ENCODE measurements at regions not wholly inside any gene's neighbourhood (a gene's known extent, or its start where the extent isn't known, plus 50 kb on each side); places are given as distances from the start of the nearest gene placed in this dataset.

DNA sequence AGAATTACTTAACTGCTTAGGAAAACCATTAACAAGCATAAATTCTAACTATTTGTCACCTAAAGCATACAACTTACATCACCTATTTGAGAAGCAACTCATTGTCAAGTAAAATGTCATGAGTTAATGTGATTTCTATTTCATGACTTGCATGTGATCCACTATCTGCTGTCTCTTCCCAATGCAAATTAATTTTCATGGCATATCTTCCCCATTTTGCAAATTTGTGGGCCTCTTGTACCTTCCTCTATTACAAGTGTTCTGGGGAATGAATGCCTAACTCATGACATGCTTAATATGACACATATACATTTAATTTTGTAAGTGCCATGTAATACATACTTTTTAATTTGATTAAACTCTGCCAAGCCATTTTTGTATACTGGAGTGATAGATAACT, 81.1 kb upstream of the EDNRB start:
- Histone ChIP-seq H3K18ac (ENCODE audit: low read length) (no peak overlapping the region), H4K12ac (ENCODE audit: low read depth, low read length) (no peak overlapping the region), H3K9ac (ENCODE audit: low read length) (no peak overlapping the region), H3K36me3 (ENCODE audit: control insufficient read depth in 1 of 2, insufficient read depth in 2 of 2, low read length in 2 of 2) (no peaks in the 10 kb centered on the region), H3K23ac (ENCODE audit: low read length) (no peak overlapping the region), H3K4me3 (ENCODE audit: low read depth, low read length) (no peak overlapping the region), H3K27ac (ENCODE audit: low read depth, low read length) (no peak overlapping the region), H3K9me3 (ENCODE audit: insufficient read depth, low read depth, low read length) (no peaks in the 10 kb centered on the region), H3K14ac (ENCODE audit: low read length) (no peak overlapping the region), H2BK12ac (ENCODE audit: low read length) (no peak overlapping the region), H3K4me1 (ENCODE audit: control insufficient read depth in 1 of 2, insufficient read depth in 2 of 2, low read length in 2 of 2) (no peaks in the 10 kb centered on the region), H2BK120ac (ENCODE audit: insufficient read depth, low read length, poor library complexity) (no peak overlapping the region), H4K8ac (ENCODE audit: low read depth, low read length) (no peak overlapping the region), H3K4me2 (ENCODE audit: low read length) (no peak overlapping the region), H4K91ac (ENCODE audit: low read depth, low read length) (no peak overlapping the region), H3K4ac (ENCODE audit: low read depth, low read length) (no peak overlapping the region), H2AK5ac (ENCODE audit: low read length) (no peak overlapping the region), H2AFZ (ENCODE audit: insufficient read depth, low read length, poor library complexity) (no peak overlapping the region), H3K27me3 (ENCODE audit: insufficient read depth, low read length) (no peaks in the 10 kb centered on the region), H3K79me2 (ENCODE audit: control insufficient read depth, insufficient read depth, low read length, poor library complexity) (no peaks in the 10 kb centered on the region), H2BK5ac (ENCODE audit: low read depth, low read length, poor library complexity) (no peak overlapping the region), H3K79me1 (ENCODE audit: low read length) (no peaks in the 10 kb centered on the region)
- DNase-seq, result no peak

DNA sequence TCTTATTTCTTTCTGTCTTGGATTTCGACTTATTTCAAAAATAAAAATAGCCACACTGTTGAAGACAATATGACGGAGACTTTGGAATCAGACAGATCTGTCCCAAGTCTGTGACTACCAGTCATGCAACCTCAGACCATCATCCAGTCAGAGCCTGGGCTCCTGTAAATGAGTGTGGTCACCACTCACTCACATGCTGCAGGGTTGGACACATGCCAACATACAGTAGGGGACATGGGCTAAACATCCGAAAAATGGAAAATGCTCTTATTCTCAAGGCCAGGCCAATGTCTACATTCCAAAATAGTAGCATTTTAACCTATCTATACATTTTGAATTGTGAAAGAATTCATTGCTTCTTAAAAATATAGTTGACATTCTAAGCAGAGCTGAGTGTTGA, 75.5 kb upstream of the EDNRB start:
- H2AFZ ChIP-seq (ENCODE audit: insufficient read depth, low read length, poor library complexity), result no peak overlapping the region
- H3K18ac ChIP-seq (ENCODE audit: low read length), result no peak overlapping the region
- no peak overlapping the region for H3K14ac ChIP-seq (ENCODE audit: low read length)
- H3K79me1 ChIP-seq (ENCODE audit: low read length), result no peaks in the 10 kb centered on the region
- no peak overlapping the region for H4K12ac ChIP-seq (ENCODE audit: low read depth, low read length)
- H3K27me3 ChIP-seq (ENCODE audit: insufficient read depth, low read length), result no peaks in the 10 kb centered on the region
- H2AK5ac ChIP-seq (ENCODE audit: low read length), result no peak overlapping the region
- H3K36me3 ChIP-seq (ENCODE audit: control insufficient read depth in 1 of 2, insufficient read depth in 2 of 2, low read length in 2 of 2), result no peaks in the 10 kb centered on the region
- H3K4ac ChIP-seq (ENCODE audit: low read depth, low read length), result no peak overlapping the region
- H3K9ac ChIP-seq (ENCODE audit: low read length), result no peak overlapping the region
- H4K91ac ChIP-seq (ENCODE audit: low read depth, low read length), result no peak overlapping the region
- no peaks in the 10 kb centered on the region for H3K79me2 ChIP-seq (ENCODE audit: control insufficient read depth, insufficient read depth, low read length, poor library complexity)
- no peak overlapping the region for H3K4me2 ChIP-seq (ENCODE audit: low read length)
- no peak overlapping the region for H3K4me3 ChIP-seq (ENCODE audit: low read depth, low read length)
- no peak overlapping the region for H3K23ac ChIP-seq (ENCODE audit: low read length)
- H2BK12ac ChIP-seq (ENCODE audit: low read length), result no peak overlapping the region
- H4K8ac ChIP-seq (ENCODE audit: low read depth, low read length), result no peak overlapping the region
- H3K27ac ChIP-seq (ENCODE audit: low read depth, low read length), result no peak overlapping the region
- H3K9me3 ChIP-seq (ENCODE audit: insufficient read depth, low read depth, low read length), result no peaks in the 10 kb centered on the region
- H2BK5ac ChIP-seq (ENCODE audit: low read depth, low read length, poor library complexity), result no peak overlapping the region
- no CpG with 5 or more reads among the region's 3 CpGs for WGBS (ENCODE audit: extremely low coverage, insufficient coverage, insufficient read length)
- H3K4me1 ChIP-seq (ENCODE audit: control insufficient read depth in 1 of 2, insufficient read depth in 2 of 2, low read length in 2 of 2), result no peaks in the 10 kb centered on the region
- DNase-seq, result no peak
- H2BK120ac ChIP-seq (ENCODE audit: insufficient read depth, low read length, poor library complexity), result no peak overlapping the region

DNA sequence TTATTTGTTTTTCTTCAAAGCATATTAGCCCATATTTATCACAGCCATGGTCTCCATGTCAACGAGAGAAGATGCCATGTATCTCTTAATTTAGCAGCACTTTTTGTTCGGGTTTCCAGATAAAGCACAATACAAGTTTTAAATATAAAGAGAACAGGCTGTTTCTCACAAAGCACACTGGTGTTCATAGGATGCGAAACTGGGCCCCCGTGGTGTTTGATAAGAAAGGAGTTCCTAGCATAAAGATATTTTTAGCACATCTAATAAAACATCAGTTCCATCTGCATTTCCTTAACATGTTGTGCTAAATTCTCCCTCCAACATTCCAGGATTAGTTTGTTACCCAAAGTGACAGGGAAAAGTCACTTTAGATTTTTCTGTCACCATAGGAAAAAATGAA, 72.4 kb upstream of the EDNRB start:
- WGBS (ENCODE audit: extremely low coverage, insufficient coverage, insufficient read length), result no CpG with 5 or more reads among the region's 4 CpGs
- Histone ChIP-seq H2AFZ (ENCODE audit: insufficient read depth, low read length, poor library complexity) (no peak overlapping the region), H3K4me1 (ENCODE audit: control insufficient read depth in 1 of 2, insufficient read depth in 2 of 2, low read length in 2 of 2) (no peaks in the 10 kb centered on the region), H4K12ac (ENCODE audit: low read depth, low read length) (no peak overlapping the region), H2BK5ac (ENCODE audit: low read depth, low read length, poor library complexity) (no peak overlapping the region), H3K9me3 (ENCODE audit: insufficient read depth, low read depth, low read length) (no peaks in the 10 kb centered on the region), H4K91ac (ENCODE audit: low read depth, low read length) (no peak overlapping the region), H3K36me3 (ENCODE audit: control insufficient read depth in 1 of 2, insufficient read depth in 2 of 2, low read length in 2 of 2) (no peaks in the 10 kb centered on the region), H3K23ac (ENCODE audit: low read length) (no peak overlapping the region), H3K79me1 (ENCODE audit: low read length) (no peaks in the 10 kb centered on the region), H3K27ac (ENCODE audit: low read depth, low read length) (no peak overlapping the region), H2AK5ac (ENCODE audit: low read length) (no peak overlapping the region), H3K4me2 (ENCODE audit: low read length) (no peak overlapping the region), H3K14ac (ENCODE audit: low read length) (no peak overlapping the region), H3K27me3 (ENCODE audit: insufficient read depth, low read length) (no peaks in the 10 kb centered on the region), H2BK12ac (ENCODE audit: low read length) (no peak overlapping the region), H3K4ac (ENCODE audit: low read depth, low read length) (no peak overlapping the region), H4K8ac (ENCODE audit: low read depth, low read length) (no peak overlapping the region), H3K9ac (ENCODE audit: low read length) (no peak overlapping the region), H3K79me2 (ENCODE audit: control insufficient read depth, insufficient read depth, low read length, poor library complexity) (no peaks in the 10 kb centered on the region), H3K18ac (ENCODE audit: low read length) (no peak overlapping the region), H2BK120ac (ENCODE audit: insufficient read depth, low read length, poor library complexity) (no peak overlapping the region), H3K4me3 (ENCODE audit: low read depth, low read length) (no peak overlapping the region)
- no peak for DNase-seq

DNA sequence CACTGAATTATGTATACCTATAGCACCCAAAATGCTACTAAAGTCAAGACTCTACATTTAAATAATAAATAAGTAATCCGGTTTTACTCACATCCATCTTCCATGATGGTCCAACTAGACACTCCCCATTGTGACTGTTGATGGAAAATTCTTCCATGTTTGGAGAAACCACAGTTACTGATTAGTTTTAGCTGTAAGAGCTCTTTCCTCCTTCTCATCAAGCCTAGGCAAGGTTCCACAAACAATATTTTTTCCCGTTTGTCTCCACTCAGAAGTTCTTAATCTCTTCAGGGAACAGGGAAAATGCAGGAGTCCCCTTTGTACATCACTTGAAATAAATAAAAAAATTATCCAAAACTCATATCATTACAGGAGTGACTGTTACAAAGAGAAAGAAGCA, 70.7 kb upstream of the EDNRB start:
- Histone ChIP-seq H3K79me2 (ENCODE audit: control insufficient read depth, insufficient read depth, low read length, poor library complexity) (no peaks in the 10 kb centered on the region), H2BK5ac (ENCODE audit: low read depth, low read length, poor library complexity) (no peak overlapping the region), H3K4me1 (ENCODE audit: control insufficient read depth in 1 of 2, insufficient read depth in 2 of 2, low read length in 2 of 2) (no peaks in the 10 kb centered on the region), H3K18ac (ENCODE audit: low read length) (no peak overlapping the region), H4K8ac (ENCODE audit: low read depth, low read length) (no peak overlapping the region), H3K79me1 (ENCODE audit: low read length) (no peaks in the 10 kb centered on the region), H3K4me2 (ENCODE audit: low read length) (no peak overlapping the region), H3K14ac (ENCODE audit: low read length) (no peak overlapping the region), H3K27me3 (ENCODE audit: insufficient read depth, low read length) (no peaks in the 10 kb centered on the region), H2AFZ (ENCODE audit: insufficient read depth, low read length, poor library complexity) (no peak overlapping the region), H4K12ac (ENCODE audit: low read depth, low read length) (no peak overlapping the region), H3K23ac (ENCODE audit: low read length) (no peak overlapping the region), H3K4me3 (ENCODE audit: low read depth, low read length) (no peak overlapping the region), H3K9me3 (ENCODE audit: insufficient read depth, low read depth, low read length) (no peaks in the 10 kb centered on the region), H2AK5ac (ENCODE audit: low read length) (no peak overlapping the region), H2BK12ac (ENCODE audit: low read length) (no peak overlapping the region), H3K36me3 (ENCODE audit: control insufficient read depth in 1 of 2, insufficient read depth in 2 of 2, low read length in 2 of 2) (no peaks in the 10 kb centered on the region), H3K9ac (ENCODE audit: low read length) (no peak overlapping the region), H3K4ac (ENCODE audit: low read depth, low read length) (no peak overlapping the region), H4K91ac (ENCODE audit: low read depth, low read length) (no peak overlapping the region), H3K27ac (ENCODE audit: low read depth, low read length) (no peak overlapping the region), H2BK120ac (ENCODE audit: insufficient read depth, low read length, poor library complexity) (no peak overlapping the region)
- WGBS (ENCODE audit: extremely low coverage, insufficient coverage, insufficient read length), result no CpG with 5 or more reads among the region's 2 CpGs
- no peak for DNase-seq

DNA sequence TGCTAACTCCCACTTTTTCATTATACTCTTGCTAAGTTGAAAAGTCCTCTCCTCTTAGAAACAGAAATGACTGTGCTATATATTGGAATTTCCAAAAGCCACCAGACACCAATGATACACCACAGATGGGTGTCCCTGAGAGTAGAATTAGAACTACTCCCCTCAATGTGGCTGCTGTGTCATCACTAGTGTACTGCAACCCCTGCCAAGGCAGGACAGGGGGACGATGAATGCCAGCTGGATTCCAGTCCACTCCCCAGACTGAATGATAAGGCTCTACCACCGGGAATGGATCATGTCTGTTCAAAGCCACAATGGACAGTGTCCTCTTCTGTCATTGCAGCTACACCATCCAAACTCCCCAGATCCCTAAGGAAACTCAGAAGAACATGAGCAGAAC, 69.7 kb upstream of the EDNRB start:
- Histone ChIP-seq H2AK5ac (ENCODE audit: low read length) (no peak overlapping the region), H3K4me1 (ENCODE audit: control insufficient read depth in 1 of 2, insufficient read depth in 2 of 2, low read length in 2 of 2) (no peaks in the 10 kb centered on the region), H3K4ac (ENCODE audit: low read depth, low read length) (no peak overlapping the region), H3K79me1 (ENCODE audit: low read length) (no peaks in the 10 kb centered on the region), H3K9me3 (ENCODE audit: insufficient read depth, low read depth, low read length) (no peaks in the 10 kb centered on the region), H3K36me3 (ENCODE audit: control insufficient read depth in 1 of 2, insufficient read depth in 2 of 2, low read length in 2 of 2) (no peaks in the 10 kb centered on the region), H3K18ac (ENCODE audit: low read length) (no peak overlapping the region), H3K27me3 (ENCODE audit: insufficient read depth, low read length) (no peaks in the 10 kb centered on the region), H2AFZ (ENCODE audit: insufficient read depth, low read length, poor library complexity) (no peak overlapping the region), H3K9ac (ENCODE audit: low read length) (no peak overlapping the region), H4K91ac (ENCODE audit: low read depth, low read length) (no peak overlapping the region), H3K23ac (ENCODE audit: low read length) (no peak overlapping the region), H4K8ac (ENCODE audit: low read depth, low read length) (no peak overlapping the region), H3K4me3 (ENCODE audit: low read depth, low read length) (no peak overlapping the region), H3K4me2 (ENCODE audit: low read length) (no peak overlapping the region), H2BK5ac (ENCODE audit: low read depth, low read length, poor library complexity) (no peak overlapping the region), H2BK12ac (ENCODE audit: low read length) (no peak overlapping the region), H2BK120ac (ENCODE audit: insufficient read depth, low read length, poor library complexity) (no peak overlapping the region), H4K12ac (ENCODE audit: low read depth, low read length) (no peak overlapping the region), H3K79me2 (ENCODE audit: control insufficient read depth, insufficient read depth, low read length, poor library complexity) (no peaks in the 10 kb centered on the region), H3K27ac (ENCODE audit: low read depth, low read length) (no peak overlapping the region), H3K14ac (ENCODE audit: low read length) (no peak overlapping the region)
- no peak for DNase-seq
- WGBS (ENCODE audit: extremely low coverage, insufficient coverage, insufficient read length), result no CpG with 5 or more reads among the region's 2 CpGs

All from trophoblast cell (in vitro differentiated cells and primary cell).